ENCODE measurements at regions not wholly inside any gene's neighbourhood (a gene's known extent, or its start where the extent isn't known, plus 50 kb on each side); places are given as distances from the start of the nearest gene placed in this dataset.
"Not testable (repeated sequence)": the region's sequence is repeated elsewhere in the genome, so short reads cannot be mapped to it uniquely, and the experiment has no call there.

DNA sequence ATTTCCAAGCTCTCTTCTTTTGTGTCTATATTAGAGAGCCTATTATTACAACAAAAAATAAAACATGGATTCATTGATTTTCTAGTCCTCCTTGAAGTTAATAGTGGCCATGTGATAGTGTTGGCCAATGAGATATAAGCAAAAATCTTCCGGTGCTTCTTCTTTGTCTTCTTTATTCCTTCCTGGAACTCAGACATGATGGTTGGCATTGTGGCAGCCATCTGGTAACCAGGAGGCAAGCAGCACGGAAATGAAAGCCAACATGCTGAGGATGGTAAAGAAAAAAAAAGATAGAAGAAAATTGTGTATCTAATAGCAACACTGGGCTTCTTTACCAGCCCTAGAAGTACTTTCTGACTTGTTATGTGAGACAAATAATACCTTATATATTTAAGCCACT is 50.8 kb upstream of the SEL1L start:
- no peak for DNase-seq

- DNase-seq = no peak
These were observed 55.9 kb upstream of the SEL1L start for GRCh38 chr14:81589381-81590065.

GRCh38 chr14:81591266-81591665 is 57.6 kb upstream of the SEL1L start:
- DNase-seq = no peak

GRCh38 chr14:81594012-81594411 is 60.4 kb upstream of the SEL1L start:
- DNase-seq = no peak

DNA sequence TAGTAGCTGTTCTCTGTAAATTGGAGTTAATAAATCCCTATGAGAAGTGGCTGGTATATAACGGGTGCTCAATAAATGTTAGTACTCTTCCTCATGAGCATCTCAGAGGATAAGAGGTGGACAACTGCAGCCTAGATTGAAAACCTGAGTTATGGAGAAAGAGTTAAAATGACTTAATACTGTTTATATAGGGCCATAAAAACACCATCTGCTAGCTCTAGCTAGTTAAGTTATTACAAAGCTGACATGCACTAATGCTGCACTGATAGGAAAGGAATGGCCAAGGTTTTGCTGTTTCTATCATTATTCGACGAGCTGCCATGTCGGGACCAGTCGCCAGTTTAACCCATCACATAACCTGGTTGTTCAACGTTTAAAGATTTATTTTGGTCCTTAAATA is 72.0 kb upstream of the SEL1L start:
- DNase-seq = no peak

- DNase-seq = no peak
These were observed 79.8 kb upstream of the SEL1L start for GRCh38 chr14:81613341-81614045.

- DNase-seq = not testable (repeated sequence)
These were observed 80.6 kb upstream of the SEL1L start for GRCh38 chr14:81614302-81614701.

DNA sequence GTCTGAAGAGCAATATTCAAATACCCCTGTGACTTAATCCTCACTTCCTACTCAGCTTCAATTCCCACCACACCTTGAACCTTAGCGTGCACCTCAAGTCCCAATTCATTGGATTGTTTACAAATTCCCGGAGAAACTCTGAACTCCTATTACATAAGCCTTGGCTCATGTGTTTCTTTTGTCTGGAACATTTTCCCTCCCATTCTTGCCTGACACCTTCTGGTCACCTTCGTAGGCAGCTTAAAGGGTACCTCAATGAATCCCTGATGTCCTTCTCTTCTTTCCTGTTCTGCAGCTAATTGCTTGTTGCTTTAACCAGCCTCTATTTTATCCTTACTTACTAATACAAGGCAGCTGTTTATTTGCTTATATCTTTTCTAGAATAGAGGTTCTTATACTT is 85.0 kb upstream of the SEL1L start:
- DNase-seq = no peak

- DNase-seq = no peak
These were observed 86.2 kb upstream of the SEL1L start for GRCh38 chr14:81619816-81620215.

GRCh38 chr14:81623771-81624396 is 90.2 kb upstream of the SEL1L start:
- DNase-seq = not testable (repeated sequence)

DNA sequence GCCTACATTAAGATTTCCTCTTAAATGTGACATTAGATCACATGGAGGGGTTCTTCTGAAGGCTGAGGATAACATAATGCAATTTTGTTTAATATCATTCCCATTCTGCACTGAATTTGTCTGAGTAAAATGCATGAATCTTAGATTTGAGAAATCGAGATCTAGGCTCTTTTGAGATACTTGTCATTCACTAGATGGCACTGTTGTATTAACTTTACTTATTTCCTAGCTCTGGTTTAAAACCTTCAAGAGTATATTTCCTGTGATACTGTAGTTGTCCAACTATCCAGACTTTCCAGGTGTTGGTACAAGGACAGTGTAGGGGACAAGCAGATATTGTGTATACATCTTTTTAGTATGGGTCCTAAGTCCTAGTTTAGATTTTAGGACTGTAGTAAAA is 91.7 kb upstream of the SEL1L start:
- peak; percentile 36 to 50 for DNase-seq

- DNase-seq = no peak
These were observed 98.5 kb upstream of the SEL1L start for GRCh38 chr14:81632157-81632556.

GRCh38 chr14:81633496-81633895 is 99.8 kb upstream of the SEL1L start:
- DNase-seq = no peak

- no peak for DNase-seq
These were observed 104.0 kb upstream of the SEL1L start for GRCh38 chr14:81637639-81638038.

- DNase-seq = no peak
These were observed 105.1 kb upstream of the SEL1L start for GRCh38 chr14:81638656-81639280.

DNA sequence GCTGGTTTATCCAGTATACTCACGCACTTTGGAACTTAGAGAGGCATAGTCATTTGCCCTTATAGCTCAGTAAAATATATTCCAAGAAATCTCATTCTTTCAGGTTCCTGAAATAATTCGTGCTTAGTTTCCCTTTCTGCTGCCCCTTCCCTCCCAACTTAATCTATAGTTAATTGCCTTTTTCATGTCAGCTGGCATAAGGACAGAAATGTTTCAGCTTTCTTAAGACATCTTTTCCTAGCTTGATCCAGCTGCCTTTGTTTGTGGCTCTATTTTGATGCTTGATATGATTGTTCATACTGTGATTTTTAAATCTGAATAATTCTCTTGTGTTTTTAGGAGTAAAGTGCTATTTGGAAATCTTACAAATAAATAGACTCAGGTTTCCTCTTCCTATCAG is 120.0 kb upstream of the SEL1L start:
- no peak for DNase-seq

- DNase-seq = peak in 1 of 2 experiments; percentile 22
These were observed 122.0 kb upstream of the SEL1L start for GRCh38 chr14:81655423-81656314.

DNA sequence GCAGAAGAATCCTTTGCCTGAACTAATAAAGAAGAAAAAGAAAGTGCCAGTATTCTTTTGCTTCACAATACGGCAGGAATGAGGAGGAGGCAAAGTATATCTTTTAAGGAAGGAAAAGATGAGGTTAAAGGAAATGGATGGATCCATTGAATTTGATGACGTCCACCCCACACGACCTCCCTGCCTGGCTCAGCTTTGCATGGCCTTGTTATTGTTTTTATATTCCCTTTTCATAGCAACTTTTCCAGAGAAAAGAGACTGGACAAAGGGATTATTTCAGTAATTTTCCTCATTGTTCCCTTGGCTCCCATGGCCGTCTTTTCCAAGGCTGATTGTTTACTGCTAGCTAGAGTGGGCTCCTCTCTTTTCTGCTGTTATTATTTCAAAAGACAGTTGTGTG is 123.2 kb upstream of the SEL1L start:
- no peak for DNase-seq

DNA sequence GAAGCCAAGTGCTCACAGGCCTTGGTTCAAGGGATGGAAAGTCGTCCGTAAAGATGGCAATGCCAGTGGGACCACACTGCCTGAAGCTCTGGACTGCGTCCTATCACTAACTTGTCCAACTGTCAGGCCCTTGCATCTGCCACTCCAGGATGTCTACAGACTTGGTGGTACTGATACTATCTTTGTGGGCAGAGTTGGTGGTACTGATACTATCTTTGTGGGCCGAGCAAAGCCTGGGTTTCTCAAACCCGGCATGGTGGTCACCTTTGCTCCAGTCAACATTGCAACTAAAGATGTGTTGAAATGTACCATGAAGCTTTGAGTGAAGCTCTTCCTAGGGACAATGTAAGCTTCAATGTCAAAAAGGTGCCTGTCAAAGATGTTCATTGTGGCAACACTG is 128.4 kb upstream of the SEL1L start:
- DNase-seq = no peak

- no peak for DNase-seq
These were observed 129.0 kb upstream of the SEL1L start for GRCh38 chr14:81662570-81663197.

DNA sequence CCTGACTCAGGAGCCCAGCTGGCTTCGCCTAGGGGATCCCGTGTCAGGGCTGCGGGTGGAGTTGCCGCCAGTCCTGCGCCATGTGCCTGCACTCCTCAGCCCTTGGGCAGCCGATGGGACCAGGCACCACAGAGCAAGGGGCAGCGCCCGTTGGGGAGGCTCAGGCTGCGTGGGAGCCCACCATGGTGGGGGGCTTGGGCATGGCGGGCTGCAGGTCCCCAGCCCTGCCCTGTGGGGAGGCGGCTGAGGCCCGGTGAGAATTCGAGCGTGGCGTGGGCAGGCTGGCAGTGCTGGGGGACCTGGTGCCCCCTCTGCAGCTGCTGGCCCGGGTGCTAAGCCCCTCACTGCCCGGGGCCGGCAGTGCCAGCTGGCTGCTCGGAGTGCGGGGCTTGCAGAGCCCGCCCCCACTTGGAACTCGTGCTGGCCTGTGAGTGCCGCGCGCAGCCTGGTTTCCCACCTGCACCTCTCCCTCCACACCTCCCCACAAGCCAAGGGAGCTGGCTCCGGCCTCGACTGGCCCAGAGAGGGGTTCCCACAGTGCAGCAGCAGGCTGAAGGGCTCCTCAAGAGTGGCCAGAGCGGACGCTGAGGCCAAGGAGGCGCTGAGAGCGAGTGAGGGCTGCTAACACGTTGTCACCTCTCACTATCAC is 135.1 kb upstream of the SEL1L start:
- no peak for DNase-seq

DNA sequence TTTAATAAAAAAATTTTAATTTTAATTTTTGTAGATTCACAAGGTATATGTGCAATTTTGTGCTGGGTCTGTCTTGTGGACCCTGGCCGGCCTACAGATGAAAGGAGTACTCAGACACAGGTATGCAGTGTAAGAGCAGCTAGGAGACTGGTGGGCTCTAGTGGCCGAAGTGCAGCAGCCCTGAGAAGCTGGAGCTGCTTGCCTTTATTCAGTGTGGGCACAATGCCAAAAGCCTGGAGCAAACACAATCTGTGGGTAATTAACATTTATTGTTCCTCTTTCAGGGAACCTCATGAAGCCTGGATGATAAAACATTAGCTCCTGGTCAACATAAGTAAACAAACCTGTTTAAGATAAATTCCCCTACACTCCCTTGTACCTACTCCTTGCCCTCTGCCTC is 135.7 kb upstream of the SEL1L start:
- no peak for DNase-seq

Measured in SHP77 (cell line).